BE2C (cell line): ENCODE measurements at regions not wholly inside any gene's neighbourhood (a gene's known extent, or its start where the extent isn't known, plus 50 kb on each side); places are given as distances from the start of the nearest gene placed in this dataset.

Source experiments
- DNase-seq: peaks from one replicate; pipeline ENCODE4 v3.0.0-alpha.2; 2020
- H3K27me3 ChIP-seq: fragments of 250-450 bp; sonication (Bioruptor Pico); 2 replicates; pipeline ENCODE4 v1.5.1; 2020; ENCODE audit warnings: mild to moderate bottlenecking
- H3K36me3 ChIP-seq: fragments of 250-450 bp; sonication (Bioruptor Pico); 2 replicates; pipeline ENCODE4 v1.5.1; 2020; ENCODE audit warnings: mild to moderate bottlenecking
- H3K4me1 ChIP-seq: fragments of 250-450 bp; sonication (Bioruptor Pico); 2 replicates; pipeline ENCODE4 v1.5.1; 2020
- H3K4me3 ChIP-seq: 2 replicates; pipeline ENCODE4 v1.5.1; 2011; ENCODE audit warnings: low read depth, low read length
- H3K9me3 ChIP-seq: fragments of 250-450 bp; sonication (Bioruptor Pico); 2 replicates; pipeline ENCODE4 v1.5.1; 2020
- CTCF ChIP-seq: IDR thresholded peaks from 2 replicates; pipeline ENCODE4 v1.5.1; 2012; ENCODE audit warnings: mild to moderate bottlenecking, low read depth, low read length

GRCh38 chr18:10279905-10280644 is 174.4 kb upstream of the APCDD1 start:
- TF ChIP-seq CTCF = no peak
- Histone ChIP-seq H3K36me3 (no peaks in the 10 kb centered on the region), H3K4me1 (no peaks in the 10 kb centered on the region), H3K27me3 (no peaks in the 10 kb centered on the region), H3K4me3 (no peak overlapping the region), H3K9me3 (no peaks in the 10 kb centered on the region)
- DNase-seq = no peak

GRCh38 chr18:10284540-10285282 is 169.7 kb upstream of the APCDD1 start:
- TF ChIP-seq CTCF = no peak
- no peak overlapping the region for H3K4me3 ChIP-seq

GRCh38 chr18:10285283-10285640 is 169.2 kb upstream of the APCDD1 start:
- TF ChIP-seq CTCF = no peak
- no peaks in the 10 kb centered on the region for H3K36me3 ChIP-seq
- no peaks in the 10 kb centered on the region for H3K4me1 ChIP-seq
- no peaks in the 10 kb centered on the region for H3K27me3 ChIP-seq
- H3K9me3 ChIP-seq = no peaks in the 10 kb centered on the region
- no peak overlapping the region for H3K4me3 ChIP-seq
- no peak for DNase-seq

More at GRCh38 chr18:10284540-10285282, 169.7 kb upstream of the APCDD1 start:
- DNase-seq = no peak
- H3K9me3 ChIP-seq = no peaks in the 10 kb centered on the region
- H3K36me3 ChIP-seq = no peaks in the 10 kb centered on the region
- no peaks in the 10 kb centered on the region for H3K27me3 ChIP-seq
- no peaks in the 10 kb centered on the region for H3K4me1 ChIP-seq

- Histone ChIP-seq H3K4me1 (no peaks in the 10 kb centered on the region), H3K9me3 (no peaks in the 10 kb centered on the region)
These were observed 167.8 kb upstream of the APCDD1 start for GRCh38 chr18:10286580-10287150.

GRCh38 chr18:10289251-10289650 is 165.2 kb upstream of the APCDD1 start:
- Histone ChIP-seq H3K9me3 (no peaks in the 10 kb centered on the region), H3K27me3 (no peaks in the 10 kb centered on the region), H3K4me3 (no peak overlapping the region), H3K4me1 (no peaks in the 10 kb centered on the region), H3K36me3 (no peaks in the 10 kb centered on the region)
- no peak for TF ChIP-seq CTCF
- DNase-seq = no peak

More at GRCh38 chr18:10286580-10287150, 167.8 kb upstream of the APCDD1 start:
- H3K36me3 ChIP-seq = no peaks in the 10 kb centered on the region
- no peaks in the 10 kb centered on the region for H3K27me3 ChIP-seq
- H3K4me3 ChIP-seq = no peak overlapping the region
- no peak for TF ChIP-seq CTCF
- DNase-seq = no peak
